HCT116 (cell line): ENCODE measurements at regions not wholly inside any gene's neighbourhood (a gene's known extent, or its start where the extent isn't known, plus 50 kb on each side); places are given as distances from the start of the nearest gene placed in this dataset.

ENCODE experiments used
- ATAC-seq: fragments of 200-7000 bp; cut with Tn5 transposase; 2 replicates; pipeline ENCODE4 v1.9.1; 2020; ENCODE audit warnings: mild to moderate bottlenecking, moderate library complexity
- BruUV-seq: library from RNA; stranded (reverse); fragments of 400-500 nt; replicated peaks from 2 replicates; lab custom pipeline; 2021; lab: Mats Ljungman, UMichigan
- CTCF ChIA-PET: fragments of 300-600 bp; sonication (Branson Sonifier 250); formaldehyde crosslinking; loops from one replicate; lab custom pipeline; 2021; ENCODE audit warnings: antibody characterized with exemption; lab: Charles Lee
- POLR2A ChIA-PET: fragments of 300-600, 350-600 bp; sonication (Branson Sonifier 250); formaldehyde crosslinking; loops from one replicate; lab custom pipeline; 2021; ENCODE audit warnings: antibody characterized with exemption; lab: Charles Lee
- RAD21 ChIA-PET, 2 experiments: fragments of 300-600 bp; sonication (Branson Sonifier 250); formaldehyde crosslinking; loops; one replicate each; lab custom pipeline; 2023; ENCODE audit warnings: low total read pairs in 2 of 2; ENCODE audit not compliant: uncharacterized antibody in 2 of 2, unreplicated experiment in 2 of 2, low non-redundant PET in 1 of 2; lab: Charles Lee
- DNase-seq: peaks from one replicate; pipeline ENCODE4 v3.0.0-alpha.2; 2010; ENCODE audit warnings: low read depth, low spot score
- H2AFZ ChIP-seq: fragments of 200-600 bp; shearing (Covaris generic), sonication (generic); 2 replicates; pipeline ENCODE4 v1.6.1; 2017; ENCODE audit warnings: low read depth, mixed run types, mixed read lengths, antibody characterized with exemption, low read length; ENCODE audit not compliant: poor library complexity, severe bottlenecking
- H3K27ac ChIP-seq: 2 replicates; pipeline ENCODE4 v1.5.1; 2012; ENCODE audit warnings: low read depth, low read length
- H3K27me3 ChIP-seq: fragments of 200-600 bp; sonication (generic); 2 replicates; pipeline ENCODE4 v1.6.1; 2016; ENCODE audit warnings: mixed run types, low read length, mixed read lengths; ENCODE audit not compliant: insufficient read depth
- H3K36me3 ChIP-seq, 2 experiments: fragments of 200-500 bp in 1 of 2; fragments of 200-600 bp in 1 of 2; sonication (Bioruptor generic) in 1 of 2; sonication (generic) in 1 of 2; 2 replicates each; pipeline versions ENCODE4 v1.5.1 to v1.6.1; 2014 to 2016; ENCODE audit warnings: low read length in 2 of 2, inconsistent platforms in 1 of 2, mixed read lengths in 1 of 2, mixed run types in 1 of 2; ENCODE audit not compliant: insufficient read depth in 2 of 2, control insufficient read depth in 1 of 2
- H3K4me1 ChIP-seq, 2 experiments: fragments of 200-600 bp in 1 of 2; sonication (generic) in 1 of 2; 2 replicates each; pipeline versions ENCODE4 v1.5.1 to v1.6.1; 2012 to 2017; ENCODE audit warnings: low read length in 2 of 2, inconsistent platforms in 1 of 2, mild to moderate bottlenecking in 1 of 2, mixed read lengths in 1 of 2, mixed run types in 1 of 2, moderate library complexity in 1 of 2; ENCODE audit not compliant: insufficient read depth in 2 of 2, control insufficient read depth in 1 of 2
- H3K4me2 ChIP-seq: fragments of 200-600 bp; sonication (generic); 2 replicates; pipeline ENCODE4 v1.6.1; 2017; ENCODE audit warnings: mixed run types, low read length, mixed read lengths
- H3K4me3 ChIP-seq, 2 experiments: fragments of 200-600 bp in 1 of 2; sonication (generic) in 1 of 2; replicated peaks in 1 of 2; 2 replicates each; pipeline ENCODE4 v1.5.1; 2011 to 2016; ENCODE audit warnings: low read length in 2 of 2, control low read depth in 1 of 2, low read depth in 1 of 2, mild to moderate bottlenecking in 1 of 2, mixed read lengths in 1 of 2, mixed run types in 1 of 2
- H3K79me2 ChIP-seq: fragments of 200-600 bp; sonication (generic); 2 replicates; pipeline ENCODE4 v1.6.1; 2017; ENCODE audit warnings: mild to moderate bottlenecking, mixed run types, low read length, moderate library complexity, mixed read lengths; ENCODE audit not compliant: insufficient read depth
- H3K9ac ChIP-seq: fragments of 200-600 bp; sonication (generic); 2 replicates; pipeline ENCODE4 v1.6.1; 2016; ENCODE audit warnings: low read length, mixed read lengths
- H3K9me2 ChIP-seq: fragments of 200-600 bp; sonication (generic), shearing (Covaris generic); 2 replicates; pipeline ENCODE4 v1.6.1; 2017; ENCODE audit warnings: mixed run types, mild to moderate bottlenecking, moderate library complexity; ENCODE audit not compliant: insufficient read depth
- H3K9me3 ChIP-seq, 2 experiments: fragments of 200-500 bp in 1 of 2; fragments of 200-600 bp in 1 of 2; sonication (Bioruptor generic) in 1 of 2; sonication (generic) in 1 of 2; 2 replicates each; pipeline ENCODE4 v1.6.1; 2014 to 2017; ENCODE audit warnings: low read length in 2 of 2, mixed read lengths in 2 of 2, inconsistent platforms in 1 of 2, low read depth in 1 of 2, mild to moderate bottlenecking in 1 of 2, mixed run types in 1 of 2, moderate library complexity in 1 of 2; ENCODE audit not compliant: control insufficient read depth in 1 of 2, insufficient read depth in 1 of 2
- H4K20me1 ChIP-seq: fragments of 200-600 bp; sonication (generic), shearing (Covaris generic); 2 replicates; pipeline ENCODE4 v1.6.1; 2017; ENCODE audit warnings: mixed run types, mild to moderate bottlenecking, moderate library complexity; ENCODE audit not compliant: insufficient read depth
- CBX3 ChIP-seq: IDR thresholded peaks from 2 replicates; pipeline ENCODE4 v1.6.1; 2012; ENCODE audit warnings: low read depth
- CEBPB ChIP-seq: IDR thresholded peaks from 2 replicates; pipeline ENCODE4 v1.6.1; 2012; ENCODE audit warnings: low read depth
- EGR1 ChIP-seq: IDR thresholded peaks from 2 replicates; pipeline ENCODE4 v1.6.1; 2012; ENCODE audit warnings: low read depth
- EZH2 ChIP-seq: fragments of 200-600 bp; sonication (generic); IDR thresholded peaks from 2 replicates; pipeline ENCODE4 v1.6.1; 2017; ENCODE audit warnings: antibody characterized with exemption, mixed run types
- EZH2phosphoT487 ChIP-seq: fragments of 200-600 bp; IDR thresholded peaks from 2 replicates; pipeline ENCODE4 v1.6.1; 2018; ENCODE audit warnings: antibody characterized with exemption, borderline replicate concordance
- POLR2A ChIP-seq: IDR thresholded peaks from 2 replicates; pipeline ENCODE4 v1.7.0; 2011; ENCODE audit warnings: borderline replicate concordance; ENCODE audit not compliant: insufficient read depth, insufficient read length; ENCODE audit errors: extremely low read depth
- SIN3A ChIP-seq: IDR thresholded peaks from 2 replicates; pipeline ENCODE4 v1.6.1; 2012; ENCODE audit warnings: low read depth
- SP1 ChIP-seq: IDR thresholded peaks from 2 replicates; pipeline ENCODE4 v1.6.1; 2012; ENCODE audit warnings: low read depth
- SRF ChIP-seq: IDR thresholded peaks from 2 replicates; pipeline ENCODE4 v1.6.1; 2012; ENCODE audit warnings: low read depth
- TCF7L2 ChIP-seq: IDR thresholded peaks from 2 replicates; pipeline ENCODE4 v1.7.0; 2011; ENCODE audit warnings: borderline replicate concordance, inconsistent platforms; ENCODE audit not compliant: insufficient read depth, insufficient read length; ENCODE audit errors: extremely low read depth
- YY1 ChIP-seq: IDR thresholded peaks from 2 replicates; pipeline ENCODE4 v1.6.1; 2011; ENCODE audit warnings: low read length, low read depth, moderate library complexity, mild to moderate bottlenecking; ENCODE audit not compliant: insufficient replicate concordance; ENCODE audit errors: extremely low read depth
- ZFX ChIP-seq: fragments of 450-650 bp; IDR thresholded peaks from 2 replicates; pipeline ENCODE4 v1.6.1; 2017
- ZNF274 ChIP-seq: fragments of 200-500 bp; sonication (Bioruptor generic); IDR thresholded peaks from 2 replicates; pipeline ENCODE4 v1.6.1; 2014; ENCODE audit warnings: mild to moderate bottlenecking, low read depth, low read length, inconsistent platforms
- intact Hi-C: fragments of 100-400 bp; cut with micrococcal nuclease; formaldehyde crosslinking; loops from 2 replicates; pipeline ENCODE4 v1.10.0; 2022
- TF ChIP-seq, protein P1 (sequence below), 3 experiments: fragments of 200-600 bp in 1 of 3; sonication (generic) in 1 of 3; IDR thresholded peaks in 2 of 3; conservative IDR thresholded peaks in 1 of 3; 2 replicates each; pipeline ENCODE4 v1.5.1; 2012 to 2017; ENCODE audit warnings: low read depth in 2 of 3, low read length in 2 of 3, antibody characterized with exemption in 1 of 3, borderline replicate concordance in 1 of 3, control low read depth in 1 of 3, mild to moderate bottlenecking in 1 of 3, mixed read lengths in 1 of 3, mixed run types in 1 of 3, moderate library complexity in 1 of 3; ENCODE audit not compliant: insufficient read depth in 1 of 3
- TF ChIP-seq, protein P2 (sequence below): IDR thresholded peaks from 2 replicates; pipeline ENCODE4 v1.6.1; 2011; ENCODE audit warnings: mild to moderate bottlenecking, low read length, moderate library complexity; ENCODE audit not compliant: insufficient replicate concordance; ENCODE audit errors: extremely low read depth
- TF ChIP-seq, protein P3 (sequence below): IDR thresholded peaks from 2 replicates; pipeline ENCODE4 v1.6.1; 2012
- TF ChIP-seq, protein P4 (sequence below): IDR thresholded peaks from 2 replicates; pipeline ENCODE4 v1.6.1; 2012

DNA sequence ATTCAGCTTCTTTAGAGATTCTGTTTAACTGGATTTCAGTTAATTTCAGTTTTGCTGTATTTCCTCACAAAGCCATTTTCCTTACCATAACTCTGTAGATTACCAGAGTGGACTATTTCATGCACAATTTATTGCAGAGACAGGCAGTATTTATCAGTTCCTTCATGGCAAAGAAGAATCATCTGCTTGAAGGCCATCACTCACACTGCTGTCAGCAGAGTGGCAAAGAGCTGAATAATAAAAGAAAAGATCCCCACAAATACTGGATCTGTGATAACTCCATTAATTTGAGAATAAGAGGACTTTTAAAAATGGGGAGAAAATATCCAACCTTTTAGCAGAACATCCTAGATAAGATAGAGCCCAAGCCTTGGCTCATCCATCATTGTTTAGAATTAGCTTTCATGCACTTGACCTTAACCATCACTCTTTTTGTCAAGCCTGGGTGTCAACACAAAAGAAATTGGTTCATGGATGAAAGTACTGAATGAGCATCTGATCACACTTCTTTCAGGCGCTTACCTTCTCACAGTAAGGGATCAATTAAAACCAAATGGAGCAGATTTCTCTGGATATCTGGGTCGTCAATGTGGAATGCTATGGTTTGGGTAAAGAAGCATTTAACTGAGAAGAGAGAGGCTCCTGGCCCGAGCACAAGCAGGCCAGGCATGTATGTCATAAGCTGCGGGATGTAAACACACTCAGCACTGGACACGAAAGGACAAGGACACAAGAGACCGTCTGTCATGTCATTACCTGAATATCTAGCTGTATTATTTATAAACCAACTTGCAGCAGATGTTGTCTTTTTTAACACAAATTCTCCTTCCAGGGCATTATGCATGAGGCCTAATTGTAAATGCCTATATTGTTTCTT lies 376.2 kb downstream of the ZNF521 start:
- Histone ChIP-seq H3K4me1 (no peaks in the 10 kb centered on the region), H3K27ac (no peak overlapping the region), H3K79me2 (no peaks in the 10 kb centered on the region), H3K9me2 (no peaks in the 10 kb centered on the region), H3K27me3 (peaks cover 3% of the 10 kb centered on the region; the same call in 1 of the 2 replicates), H4K20me1 (no peaks in the 10 kb centered on the region), H3K9me3 (no peaks in the 10 kb centered on the region; a peak in 1 of 4 replicates), H3K4me3 (no peak overlapping the region), H3K36me3 (no peaks in the 10 kb centered on the region), H3K4me2 (no peak overlapping the region), H2AFZ (no peak overlapping the region), H3K9ac (no peak overlapping the region)
- no peak for DNase-seq
- ATAC-seq: no peak
- BruUV-seq: no TSS peak
- intact Hi-C loops: no loop called here
- TF ChIP-seq EZH2phosphoT487 (no peak), EZH2 (no peak), ZFX (no peak), ZNF274 (no peak), CBX3 (no peak), CEBPB (no peak), SRF (no peak), TCF7L2 (no peak), SP1 (no peak), YY1 (no peak), EGR1 (no peak), SIN3A (no peak), POLR2A (no peak)
- TF ChIP-seq, protein P1, sequence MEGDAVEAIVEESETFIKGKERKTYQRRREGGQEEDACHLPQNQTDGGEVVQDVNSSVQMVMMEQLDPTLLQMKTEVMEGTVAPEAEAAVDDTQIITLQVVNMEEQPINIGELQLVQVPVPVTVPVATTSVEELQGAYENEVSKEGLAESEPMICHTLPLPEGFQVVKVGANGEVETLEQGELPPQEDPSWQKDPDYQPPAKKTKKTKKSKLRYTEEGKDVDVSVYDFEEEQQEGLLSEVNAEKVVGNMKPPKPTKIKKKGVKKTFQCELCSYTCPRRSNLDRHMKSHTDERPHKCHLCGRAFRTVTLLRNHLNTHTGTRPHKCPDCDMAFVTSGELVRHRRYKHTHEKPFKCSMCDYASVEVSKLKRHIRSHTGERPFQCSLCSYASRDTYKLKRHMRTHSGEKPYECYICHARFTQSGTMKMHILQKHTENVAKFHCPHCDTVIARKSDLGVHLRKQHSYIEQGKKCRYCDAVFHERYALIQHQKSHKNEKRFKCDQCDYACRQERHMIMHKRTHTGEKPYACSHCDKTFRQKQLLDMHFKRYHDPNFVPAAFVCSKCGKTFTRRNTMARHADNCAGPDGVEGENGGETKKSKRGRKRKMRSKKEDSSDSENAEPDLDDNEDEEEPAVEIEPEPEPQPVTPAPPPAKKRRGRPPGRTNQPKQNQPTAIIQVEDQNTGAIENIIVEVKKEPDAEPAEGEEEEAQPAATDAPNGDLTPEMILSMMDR (IDR thresholded peaks at IDR 0.05 in 2 of 3, conservative IDR thresholded peaks at IDR 0.05 in 1 of 3; ENCODE audit: borderline replicate concordance in 1 of 3, insufficient read depth in 1 of 3, low read depth in 2 of 3, low read length in 2 of 3): no peak
- TF ChIP-seq, protein P2, sequence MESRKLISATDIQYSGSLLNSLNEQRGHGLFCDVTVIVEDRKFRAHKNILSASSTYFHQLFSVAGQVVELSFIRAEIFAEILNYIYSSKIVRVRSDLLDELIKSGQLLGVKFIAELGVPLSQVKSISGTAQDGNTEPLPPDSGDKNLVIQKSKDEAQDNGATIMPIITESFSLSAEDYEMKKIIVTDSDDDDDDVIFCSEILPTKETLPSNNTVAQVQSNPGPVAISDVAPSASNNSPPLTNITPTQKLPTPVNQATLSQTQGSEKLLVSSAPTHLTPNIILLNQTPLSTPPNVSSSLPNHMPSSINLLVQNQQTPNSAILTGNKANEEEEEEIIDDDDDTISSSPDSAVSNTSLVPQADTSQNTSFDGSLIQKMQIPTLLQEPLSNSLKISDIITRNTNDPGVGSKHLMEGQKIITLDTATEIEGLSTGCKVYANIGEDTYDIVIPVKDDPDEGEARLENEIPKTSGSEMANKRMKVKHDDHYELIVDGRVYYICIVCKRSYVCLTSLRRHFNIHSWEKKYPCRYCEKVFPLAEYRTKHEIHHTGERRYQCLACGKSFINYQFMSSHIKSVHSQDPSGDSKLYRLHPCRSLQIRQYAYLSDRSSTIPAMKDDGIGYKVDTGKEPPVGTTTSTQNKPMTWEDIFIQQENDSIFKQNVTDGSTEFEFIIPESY: no peak
- TF ChIP-seq, protein P3, sequence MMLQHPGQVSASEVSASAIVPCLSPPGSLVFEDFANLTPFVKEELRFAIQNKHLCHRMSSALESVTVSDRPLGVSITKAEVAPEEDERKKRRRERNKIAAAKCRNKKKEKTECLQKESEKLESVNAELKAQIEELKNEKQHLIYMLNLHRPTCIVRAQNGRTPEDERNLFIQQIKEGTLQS: no peak
- TF ChIP-seq, protein P4, sequence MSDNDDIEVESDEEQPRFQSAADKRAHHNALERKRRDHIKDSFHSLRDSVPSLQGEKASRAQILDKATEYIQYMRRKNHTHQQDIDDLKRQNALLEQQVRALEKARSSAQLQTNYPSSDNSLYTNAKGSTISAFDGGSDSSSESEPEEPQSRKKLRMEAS: no peak
- ChIA-PET POLR2A (no interaction called here), CTCF (no interaction called here), RAD21 (no interaction called here)
